H1 (cell line): ENCODE measurements at regions not wholly inside any gene's neighbourhood (a gene's known extent, or its start where the extent isn't known, plus 50 kb on each side); places are given as distances from the start of the nearest gene placed in this dataset.

Experiments used
- ATF3 ChIP-seq: IDR thresholded peaks from 2 replicates; pipeline ENCODE4 v1.6.1; 2011; ENCODE audit warnings: low read depth, mild to moderate bottlenecking, low read length; ENCODE audit not compliant: insufficient read depth
- BACH1 ChIP-seq: IDR thresholded peaks from 2 replicates; pipeline ENCODE4 v1.6.1; 2012; ENCODE audit warnings: low read length, improper control_type of control experiment
- CHD1 ChIP-seq: IDR thresholded peaks from 2 replicates; pipeline ENCODE4 v1.6.1; 2012; ENCODE audit warnings: low read depth, low read length, improper control_type of control experiment
- CTBP2 ChIP-seq: IDR thresholded peaks from 2 replicates; pipeline ENCODE4 v1.7.0; 2011; ENCODE audit warnings: borderline replicate concordance, mild to moderate bottlenecking, moderate library complexity, mixed read lengths, low read length; ENCODE audit not compliant: insufficient read depth, insufficient read length
- CTCF ChIP-seq, 3 experiments: IDR thresholded peaks; 1 replicate in 2 of 3; 2 replicates in 1 of 3; pipeline versions ENCODE4 v1.5.1 to v1.6.1; 2011; ENCODE audit warnings: low read length in 3 of 3, mild to moderate bottlenecking in 3 of 3, inconsistent platforms in 2 of 3, low read depth in 1 of 3, moderate library complexity in 1 of 3; ENCODE audit not compliant: insufficient read depth in 1 of 3; ENCODE audit errors: control extremely low read depth in 1 of 3
- EGR1 ChIP-seq: IDR thresholded peaks from 2 replicates; pipeline ENCODE4 v1.6.1; 2011; ENCODE audit warnings: low read depth, low read length, borderline replicate concordance
- JUN ChIP-seq: IDR thresholded peaks from 2 replicates; pipeline ENCODE4 v1.6.1; 2011; ENCODE audit warnings: low read depth, mild to moderate bottlenecking, improper control_type of control experiment, low read length
- NANOG ChIP-seq: IDR thresholded peaks from 2 replicates; pipeline ENCODE4 v1.6.1; 2011; ENCODE audit warnings: low read length, low read depth, mild to moderate bottlenecking, inconsistent platforms; ENCODE audit not compliant: insufficient read depth, poor library complexity, severe bottlenecking
- POLR2A ChIP-seq, 2 experiments: IDR thresholded peaks; 1 replicate in 1 of 2; 2 replicates in 1 of 2; pipeline ENCODE4 v1.6.1; 2011; ENCODE audit warnings: low read depth in 2 of 2, low read length in 2 of 2, mild to moderate bottlenecking in 2 of 2; ENCODE audit errors: control extremely low read depth in 1 of 2
- RAD21 ChIP-seq, 2 experiments: IDR thresholded peaks in 1 of 2; conservative IDR thresholded peaks in 1 of 2; 2 replicates each; pipeline ENCODE4 v1.6.1; 2011; ENCODE audit warnings: low read depth in 2 of 2, low read length in 2 of 2, improper control_type of control experiment in 1 of 2, inconsistent platforms in 1 of 2, mild to moderate bottlenecking in 1 of 2, moderate library complexity in 1 of 2
- TAF1 ChIP-seq: IDR thresholded peaks from 2 replicates; pipeline ENCODE4 v1.6.1; 2011; ENCODE audit warnings: mild to moderate bottlenecking, low read depth, low read length
- TBP ChIP-seq: IDR thresholded peaks from 2 replicates; pipeline ENCODE4 v1.6.1; 2011; ENCODE audit warnings: low read depth, low read length, improper control_type of control experiment
- YY1 ChIP-seq: IDR thresholded peaks from 2 replicates; pipeline ENCODE4 v1.6.1; 2011; ENCODE audit warnings: low read depth, mild to moderate bottlenecking, low read length
- TF ChIP-seq, protein P1 (sequence below): IDR thresholded peaks from 2 replicates; pipeline ENCODE4 v1.6.1; 2011; ENCODE audit warnings: low read length, improper control_type of control experiment

DNA sequence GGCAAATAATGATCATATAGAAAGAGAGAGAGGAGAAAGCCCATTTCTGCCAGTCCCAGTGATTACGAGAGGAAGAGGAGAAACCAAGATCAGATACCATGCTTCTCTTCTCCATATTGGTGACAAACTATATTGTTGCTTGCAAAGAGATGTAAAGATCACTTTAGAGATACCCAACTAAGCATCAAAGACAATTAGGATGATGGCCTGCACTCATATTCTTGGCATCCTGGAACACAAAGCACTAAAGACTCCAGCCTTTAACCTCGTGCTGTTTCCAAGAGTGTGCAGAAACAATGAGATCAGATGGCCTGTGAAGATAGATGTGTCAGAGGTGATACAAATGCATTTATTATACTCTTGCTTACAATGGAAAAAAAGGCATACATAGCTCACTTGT, 170.7 kb upstream of the TP63 start:
- TF ChIP-seq CTCF (IDR thresholded peaks at IDR 0.05; ENCODE audit: control extremely low read depth in 1 of 3, insufficient read depth in 1 of 3, low read depth in 1 of 3, low read length in 3 of 3) (no peak), CTBP2 (no peak), JUN (no peak), POLR2A (IDR thresholded peaks at IDR 0.05; ENCODE audit: control extremely low read depth in 1 of 2, low read depth in 2 of 2, low read length in 2 of 2) (no peak), BACH1 (no peak), RAD21 (IDR thresholded peaks at IDR 0.05 in 1 of 2, conservative IDR thresholded peaks at IDR 0.05 in 1 of 2; ENCODE audit: low read depth in 2 of 2, low read length in 2 of 2) (no peak), YY1 (no peak), TAF1 (no peak), CHD1 (no peak), EGR1 (no peak), TBP (no peak), NANOG (no peak), ATF3 (no peak)
- TF ChIP-seq, protein P1, sequence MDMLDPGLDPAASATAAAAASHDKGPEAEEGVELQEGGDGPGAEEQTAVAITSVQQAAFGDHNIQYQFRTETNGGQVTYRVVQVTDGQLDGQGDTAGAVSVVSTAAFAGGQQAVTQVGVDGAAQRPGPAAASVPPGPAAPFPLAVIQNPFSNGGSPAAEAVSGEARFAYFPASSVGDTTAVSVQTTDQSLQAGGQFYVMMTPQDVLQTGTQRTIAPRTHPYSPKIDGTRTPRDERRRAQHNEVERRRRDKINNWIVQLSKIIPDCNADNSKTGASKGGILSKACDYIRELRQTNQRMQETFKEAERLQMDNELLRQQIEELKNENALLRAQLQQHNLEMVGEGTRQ: no peak
